GM18868 (cell line): ENCODE measurements at regions not wholly inside any gene's neighbourhood (a gene's known extent, or its start where the extent isn't known, plus 50 kb on each side); places are given as distances from the start of the nearest gene placed in this dataset.
"Not testable (repeated sequence)": the region's sequence is repeated elsewhere in the genome, so short reads cannot be mapped to it uniquely, and the experiment has no call there.

Experiments used
- ATAC-seq: cut with Tn5 transposase; IDR thresholded peaks from one replicate; pipeline ENCODE4 v1.9.1; 2021; ENCODE audit warnings: mild to moderate bottlenecking, moderate library complexity; ENCODE audit not compliant: unreplicated experiment

- ATAC-seq: peak; percentile 95
Observed at GRCh38 chr7:81839708-81840369, 70.0 kb upstream of the HGF start.

DNA sequence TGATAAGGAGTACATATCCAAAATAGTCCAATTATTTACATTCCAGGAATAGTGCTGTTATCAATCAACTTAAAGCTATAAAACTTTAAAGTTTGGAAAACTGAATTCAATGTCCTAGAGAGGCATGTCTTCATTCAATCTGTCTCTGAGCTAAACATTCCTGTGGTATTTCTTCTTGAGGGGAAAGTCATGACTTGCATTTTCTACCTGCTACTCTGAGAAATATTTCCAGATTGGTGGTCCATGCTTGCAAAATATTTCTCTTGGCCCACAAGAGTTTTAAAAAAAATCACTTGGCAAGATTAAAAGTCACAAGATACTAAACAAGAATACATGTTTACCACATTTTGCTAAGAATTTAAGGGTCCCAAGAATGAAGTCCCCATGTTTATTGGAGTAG, 63.6 kb upstream of the HGF start:
- no peak for ATAC-seq

DNA sequence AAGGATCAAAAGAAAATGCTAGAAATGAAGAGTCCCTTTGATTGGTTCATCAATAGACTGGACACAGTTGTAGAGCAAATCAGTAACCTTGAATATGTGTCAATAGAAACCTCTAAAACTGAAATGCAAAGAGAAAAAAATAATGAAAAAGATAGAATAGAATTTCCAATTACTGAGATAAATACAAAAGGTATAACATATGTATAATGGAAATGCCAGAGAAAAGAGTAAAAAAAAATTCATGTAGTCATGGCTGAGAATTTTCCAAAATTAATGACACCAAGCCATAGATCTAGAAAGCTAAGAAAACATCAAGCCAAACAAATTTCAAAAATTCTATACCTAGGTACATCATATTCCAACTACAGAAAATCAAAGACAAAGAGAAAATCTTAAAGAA, 62.0 kb upstream of the HGF start:
- no peak for ATAC-seq

DNA sequence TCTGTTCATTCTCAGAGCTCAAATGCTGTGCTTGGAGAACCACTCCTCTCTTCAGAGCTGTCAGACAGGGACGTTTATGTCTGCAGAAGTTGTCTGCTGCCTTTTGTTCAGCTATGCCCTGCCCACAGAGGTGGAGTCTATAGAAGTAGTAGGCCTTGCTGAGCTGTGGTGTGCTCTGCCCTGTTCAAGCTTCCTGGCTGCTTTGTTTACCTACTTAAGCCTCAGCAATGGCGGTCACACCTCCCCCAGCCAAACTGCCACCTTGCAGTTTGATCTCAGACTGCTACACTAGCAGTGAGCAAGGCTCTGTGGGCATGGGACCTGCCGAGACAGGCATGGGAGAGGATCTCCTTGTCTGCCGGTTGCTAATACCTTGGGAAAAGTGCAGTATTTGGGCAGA, 59.7 kb upstream of the HGF start:
- not testable (repeated sequence) for ATAC-seq

- ATAC-seq: no peak
Observed at GRCh38 chr7:81822811-81823210, 53.0 kb upstream of the HGF start.

DNA sequence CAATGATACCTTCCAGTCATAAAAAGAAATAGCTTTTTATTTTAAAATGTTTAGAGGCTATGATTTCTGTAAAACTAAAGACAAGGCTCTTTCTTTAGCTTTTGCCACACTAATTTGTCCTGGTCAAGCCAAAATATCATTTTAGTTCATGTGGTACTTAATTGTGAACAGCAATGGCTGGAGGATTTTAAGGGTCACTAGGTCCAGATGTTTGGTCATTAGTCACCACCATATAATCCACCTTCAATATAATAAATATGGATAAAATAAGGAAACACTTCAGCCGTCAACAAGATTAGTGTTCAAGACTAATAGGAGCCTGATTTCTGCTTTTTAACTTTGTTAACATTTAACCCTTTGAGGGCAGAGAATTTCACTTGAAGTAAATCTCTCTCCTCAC, 50.0 kb upstream of the HGF start:
- ATAC-seq: no peak
